NCI-H1694 treated with DMSO at 0.1 percent for 48 hours (cell line): ENCODE measurements at regions not wholly inside any gene's neighbourhood (a gene's known extent, or its start where the extent isn't known, plus 50 kb on each side); places are given as distances from the start of the nearest gene placed in this dataset.
A peak's percentile ranks its signal among the peaks of the same experiment; 100 is the strongest.

Experiments
- DNase-seq: peaks from one replicate; lab custom pipeline; 2025; lab: John Stamatoyannopoulos, UW

GRCh38 chr13:84959818-84960217 lies 839.4 kb downstream of the SLITRK6 start:
- no peak for DNase-seq

- DNase-seq = no peak
Observed at GRCh38 chr13:84954636-84955035, 844.6 kb downstream of the SLITRK6 start.

GRCh38 chr13:84951128-84951527 lies 848.1 kb downstream of the SLITRK6 start:
- no peak for DNase-seq

GRCh38 chr13:84946192-84946591 lies 853.0 kb downstream of the SLITRK6 start:
- no peak for DNase-seq

- no peak for DNase-seq
Observed at GRCh38 chr13:84940798-84941197, 858.4 kb downstream of the SLITRK6 start.

- DNase-seq = no peak
Observed at GRCh38 chr13:84940167-84940566, 859.1 kb downstream of the SLITRK6 start.

GRCh38 chr13:84934911-84935310 lies 864.3 kb downstream of the SLITRK6 start:
- DNase-seq = no peak

GRCh38 chr13:84933797-84934196 lies 865.4 kb downstream of the SLITRK6 start:
- DNase-seq = no peak

GRCh38 chr13:84931264-84931663 lies 868.0 kb downstream of the SLITRK6 start:
- no peak for DNase-seq

GRCh38 chr13:84927442-84928169 lies 871.6 kb downstream of the SLITRK6 start:
- no peak for DNase-seq

- no peak for DNase-seq
Observed at GRCh38 chr13:84925443-84925842, 873.8 kb downstream of the SLITRK6 start.

- DNase-seq = no peak
Observed at GRCh38 chr13:84923831-84924230, 875.4 kb downstream of the SLITRK6 start.

GRCh38 chr13:84917252-84917878 lies 881.9 kb downstream of the SLITRK6 start:
- peak; percentile 28 for DNase-seq

- DNase-seq = no peak
Observed at GRCh38 chr13:84912720-84913119, 886.5 kb downstream of the SLITRK6 start.

- DNase-seq = no peak
Observed at GRCh38 chr13:84910423-84910822, 888.8 kb downstream of the SLITRK6 start.

GRCh38 chr13:84903391-84903790 lies 895.8 kb downstream of the SLITRK6 start:
- DNase-seq = no peak

- DNase-seq = no peak
Observed at GRCh38 chr13:84902243-84902642, 897.0 kb downstream of the SLITRK6 start.

- DNase-seq = peak; percentile 36
Observed at GRCh38 chr13:84896128-84896527, 903.1 kb downstream of the SLITRK6 start.

- DNase-seq = no peak
Observed at GRCh38 chr13:84894749-84895148, 904.5 kb downstream of the SLITRK6 start.

- DNase-seq = no peak
Observed at GRCh38 chr13:84885868-84886267, 913.4 kb downstream of the SLITRK6 start.

- no peak for DNase-seq
Observed at GRCh38 chr13:84873951-84874350, 925.3 kb downstream of the SLITRK6 start.

GRCh38 chr13:84870190-84870589 lies 929.0 kb downstream of the SLITRK6 start:
- DNase-seq = no peak

GRCh38 chr13:84867246-84867645 lies 932.0 kb downstream of the SLITRK6 start:
- no peak for DNase-seq

- no peak for DNase-seq
Observed at GRCh38 chr13:84865783-84866221, 933.4 kb downstream of the SLITRK6 start.
